Small intestine (tissue), 7 donors: ENCODE measurements at regions not wholly inside any gene's neighbourhood (a gene's known extent, or its start where the extent isn't known, plus 50 kb on each side); places are given as distances from the start of the nearest gene placed in this dataset.

Experiments
- DNase-seq, 2 donors: peaks; one replicate each; pipeline versions ENCODE4 v3.0.0 to v3.0.0-alpha.2; 2013
- FAIRE-seq: peaks from 2 replicates; lab custom pipeline; 2012; peaks lifted over from hg19 to GRCh38; lab: Jason Lieb, UNC
- H3K27ac ChIP-seq, 3 donors: one replicate each; pipeline ENCODE4 v1.5.1; 2013; ENCODE audit warnings: low read length in 2 of 3, mild to moderate bottlenecking in 2 of 3, control low read depth in 1 of 3, inconsistent platforms in 1 of 3, low read depth in 1 of 3, moderate library complexity in 1 of 3
- H3K27me3 ChIP-seq, 3 donors: one replicate each; pipeline ENCODE4 v1.6.1; 2013; ENCODE audit warnings: low read length in 3 of 3, inconsistent platforms in 1 of 3; ENCODE audit not compliant: control insufficient read depth in 3 of 3, insufficient read depth in 3 of 3
- H3K36me3 ChIP-seq, 3 donors: one replicate each; pipeline ENCODE4 v1.6.1; 2013; ENCODE audit warnings: low read length in 3 of 3, inconsistent platforms in 1 of 3, low read depth in 1 of 3, mild to moderate bottlenecking in 1 of 3, moderate library complexity in 1 of 3; ENCODE audit not compliant: control insufficient read depth in 3 of 3, insufficient read depth in 2 of 3
- H3K4me1 ChIP-seq, 3 donors: one replicate each; pipeline ENCODE4 v1.6.1; 2013; ENCODE audit warnings: low read length in 2 of 3, inconsistent platforms in 1 of 3, low read depth in 1 of 3, mild to moderate bottlenecking in 1 of 3, moderate library complexity in 1 of 3; ENCODE audit not compliant: control insufficient read depth in 3 of 3, insufficient read depth in 2 of 3
- H3K4me3 ChIP-seq, 3 donors: one replicate each; pipeline ENCODE4 v1.5.1; 2013; ENCODE audit warnings: low read length in 3 of 3, control low read depth in 1 of 3, inconsistent platforms in 1 of 3, low read depth in 1 of 3, mild to moderate bottlenecking in 1 of 3, moderate library complexity in 1 of 3
- H3K9me3 ChIP-seq, 2 donors: one replicate each; pipeline ENCODE4 v1.6.1; 2013; ENCODE audit warnings: low read depth in 1 of 2, low read length in 1 of 2; ENCODE audit not compliant: control insufficient read depth in 2 of 2, insufficient read depth in 1 of 2
- WGBS, 3 donors: extraction: QIAGEN DNeasy Blood & Tissue Kit; methylation state at CpG; one replicate each; pipeline ENCODE4 v1.1.7; 2013; 5-methylcytosine and 5-hydroxymethylcytosine counted together
- donor health status: healthy with polysubstance abuse.
- donor health status: control.
- donor health status: control.
- donor health status: Bipolar disorder and iron deficiency.
- donor health status: healthy.

DNA sequence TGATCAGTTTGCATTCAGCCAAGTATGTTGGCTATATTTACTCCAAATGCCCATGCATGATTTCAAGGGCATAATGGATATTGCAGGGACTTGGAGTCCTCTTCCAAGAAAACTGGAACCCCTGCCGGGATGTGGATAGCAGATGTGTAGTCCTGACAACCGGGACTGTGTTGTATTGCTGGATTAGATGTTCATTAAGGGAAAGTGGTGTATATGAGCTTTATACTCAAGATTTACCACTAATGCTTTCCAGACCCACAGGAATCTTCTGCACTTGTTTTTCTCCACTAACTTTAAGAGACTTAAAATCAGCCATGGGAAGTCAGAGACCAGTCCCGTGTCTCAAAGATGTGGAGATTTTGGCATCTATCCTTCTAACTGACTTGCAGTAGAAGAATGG is 770.9 kb downstream of the HDGFL1 start:
- Histone ChIP-seq H3K27me3 (no peaks in the 10 kb centered on the region), H3K9me3 (no peaks in the 10 kb centered on the region), H3K4me1 (no peaks in the 10 kb centered on the region), H3K36me3 (no peaks in the 10 kb centered on the region), H3K27ac (no peak overlapping the region), H3K4me3 (no peak overlapping the region)
- 77 to 86% (median 78%) methylated on average over 3 of the region's 3 CpGs for WGBS, 3 donors
- DNase-seq (no peak), FAIRE-seq (no peak)

DNA sequence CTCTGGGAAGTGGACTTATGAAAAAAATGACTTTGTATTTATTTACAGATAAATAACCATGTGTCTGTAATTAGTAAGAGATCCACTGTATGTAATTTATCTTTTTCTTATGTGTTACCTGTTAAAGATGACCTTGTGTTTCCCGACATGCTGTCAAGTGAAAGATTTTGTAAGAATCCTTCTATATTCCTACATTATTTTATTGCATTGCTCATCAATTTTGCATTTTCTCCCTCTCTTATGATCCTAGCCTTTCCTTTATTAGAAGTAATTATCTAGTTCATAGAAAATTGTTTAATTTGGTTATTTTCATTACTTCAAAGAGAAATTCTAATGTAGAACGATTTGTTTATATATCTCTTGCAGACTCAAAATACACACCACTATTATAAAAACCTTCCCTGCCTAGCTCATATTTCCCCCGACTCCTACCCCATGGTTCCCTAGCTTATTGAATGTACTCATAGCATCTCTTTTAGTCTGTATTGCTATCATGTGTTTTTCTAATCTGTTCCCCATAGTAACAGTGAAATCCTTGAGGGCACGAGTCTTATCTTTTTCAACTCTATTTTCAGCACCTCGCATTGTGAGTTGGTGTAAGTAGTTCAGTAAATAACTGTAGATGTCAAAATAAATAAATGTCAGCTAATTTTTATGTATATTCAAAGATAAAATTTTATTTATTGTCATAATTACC is 774.4 kb downstream of the HDGFL1 start:
- H3K27ac ChIP-seq: no peak overlapping the region
- H3K27me3 ChIP-seq: no peaks in the 10 kb centered on the region
- no peaks in the 10 kb centered on the region for H3K4me1 ChIP-seq
- no peak for DNase-seq
- WGBS, 3 donors: 74 to 79% (median 78%) methylated on average over 5 of the region's 5 CpGs
- no peaks in the 10 kb centered on the region for H3K9me3 ChIP-seq
- no peak overlapping the region for H3K4me3 ChIP-seq
- no peaks in the 10 kb centered on the region for H3K36me3 ChIP-seq
- no peak for FAIRE-seq

DNA sequence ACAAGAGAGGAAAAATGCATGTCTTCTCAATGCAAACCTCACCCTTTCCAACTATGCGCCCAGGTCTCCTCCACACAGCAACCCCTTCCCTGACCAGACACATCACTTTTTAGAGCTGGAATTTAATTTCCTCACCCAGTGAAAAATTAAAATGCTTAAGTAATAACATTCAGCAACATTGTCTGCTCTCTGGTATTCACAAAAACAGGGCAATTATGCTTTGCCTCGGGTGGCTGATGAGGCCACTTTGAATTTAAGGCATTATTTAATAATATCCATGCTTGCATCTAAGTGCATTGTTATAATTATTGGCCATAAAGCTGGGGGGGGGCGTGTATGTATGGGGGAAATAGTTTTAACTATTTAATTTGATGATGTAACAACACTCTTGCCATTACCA is 777.8 kb upstream of the NRSN1 start:
- no peaks in the 10 kb centered on the region for H3K27me3 ChIP-seq
- H3K4me1 ChIP-seq: no peaks in the 10 kb centered on the region
- H3K4me3 ChIP-seq: no peak overlapping the region
- FAIRE-seq (no peak), DNase-seq (no peak)
- H3K27ac ChIP-seq: no peak overlapping the region
- no peaks in the 10 kb centered on the region for H3K9me3 ChIP-seq
- 62 to 74% (median 71%) methylated on average over 3 of the region's 3 CpGs for WGBS, 3 donors
- no peaks in the 10 kb centered on the region for H3K36me3 ChIP-seq

DNA sequence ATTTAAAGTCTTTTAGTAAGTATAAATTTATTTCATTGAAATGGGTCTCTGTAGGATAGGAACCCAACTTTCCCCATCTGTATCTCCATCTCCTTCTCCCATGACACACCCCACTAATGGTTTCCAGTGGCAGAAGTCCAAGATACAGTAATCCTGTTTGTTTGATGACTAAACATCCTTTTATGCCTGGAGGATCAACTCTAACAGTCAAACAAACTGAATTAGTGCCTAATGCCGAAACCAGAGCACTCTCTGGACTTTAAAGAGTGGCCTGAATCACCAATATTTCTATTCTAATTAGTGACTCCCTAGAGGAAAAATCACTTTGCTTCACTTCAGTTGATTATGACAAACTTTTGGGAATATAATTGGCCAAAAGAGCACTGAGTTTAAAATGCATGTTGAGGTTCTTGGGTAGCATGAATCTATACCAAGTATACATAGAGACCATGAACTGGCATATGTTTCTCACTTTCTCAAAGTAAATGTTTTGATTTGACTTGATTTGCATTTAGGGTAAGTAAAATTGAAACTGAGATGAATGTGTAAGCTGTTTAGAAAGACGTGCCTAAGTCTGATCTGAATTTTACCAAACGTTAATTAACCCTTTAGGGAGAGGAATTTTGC is 776.4 kb upstream of the NRSN1 start:
- 12 to 38% (median 16%) methylated on average over 3 of the region's 3 CpGs for WGBS, 3 donors
- no peak for FAIRE-seq
- Histone ChIP-seq H3K27me3 (no peaks in the 10 kb centered on the region), H3K36me3 (no peaks in the 10 kb centered on the region), H3K4me1 (no peaks in the 10 kb centered on the region), H3K4me3 (no peak overlapping the region), H3K27ac (no peak overlapping the region), H3K9me3 (no peaks in the 10 kb centered on the region)
- DNase-seq: peak in 1 of 2 donors; percentile 3

DNA sequence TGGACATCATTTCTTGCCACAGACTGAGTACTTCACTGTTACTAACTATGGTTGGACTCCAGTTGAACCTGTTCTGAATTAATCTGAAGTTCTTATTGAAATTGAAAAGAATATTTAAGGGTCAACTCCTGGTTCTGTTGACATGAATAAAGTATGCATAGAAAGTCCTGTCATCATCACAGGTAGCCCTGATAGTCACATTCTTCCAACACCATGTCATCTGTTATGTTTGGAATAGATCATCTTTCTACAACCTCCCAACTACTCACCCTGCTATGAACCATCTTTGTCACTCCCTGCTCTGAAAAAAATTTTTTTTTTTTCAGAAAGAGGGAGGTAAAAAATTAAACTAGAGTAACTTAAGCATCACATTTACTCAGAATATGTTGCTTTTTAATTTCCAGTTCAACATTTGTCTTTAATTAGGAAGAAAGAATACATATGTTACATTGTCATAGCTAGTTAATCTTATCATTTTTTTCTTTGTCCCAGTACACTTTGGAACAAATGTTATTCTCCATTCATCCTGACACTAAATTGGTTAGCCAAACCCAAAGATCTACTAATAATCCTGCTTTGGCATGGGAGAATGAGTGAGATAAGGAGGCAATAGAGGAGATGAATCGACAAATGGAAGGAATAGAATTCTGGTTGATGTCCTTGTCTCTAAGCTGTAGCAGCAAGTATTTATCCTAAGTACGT is 775.1 kb upstream of the NRSN1 start:
- DNase-seq (no peak), FAIRE-seq (no peak)
- no peak overlapping the region for H3K4me3 ChIP-seq
- no peaks in the 10 kb centered on the region for H3K27me3 ChIP-seq
- WGBS, 3 donors: 58 to 81% (median 66%) methylated on average over 2 of the region's 2 CpGs
- H3K9me3 ChIP-seq: no peaks in the 10 kb centered on the region
- H3K36me3 ChIP-seq: no peaks in the 10 kb centered on the region
- H3K4me1 ChIP-seq: no peaks in the 10 kb centered on the region
- H3K27ac ChIP-seq: no peak overlapping the region

DNA sequence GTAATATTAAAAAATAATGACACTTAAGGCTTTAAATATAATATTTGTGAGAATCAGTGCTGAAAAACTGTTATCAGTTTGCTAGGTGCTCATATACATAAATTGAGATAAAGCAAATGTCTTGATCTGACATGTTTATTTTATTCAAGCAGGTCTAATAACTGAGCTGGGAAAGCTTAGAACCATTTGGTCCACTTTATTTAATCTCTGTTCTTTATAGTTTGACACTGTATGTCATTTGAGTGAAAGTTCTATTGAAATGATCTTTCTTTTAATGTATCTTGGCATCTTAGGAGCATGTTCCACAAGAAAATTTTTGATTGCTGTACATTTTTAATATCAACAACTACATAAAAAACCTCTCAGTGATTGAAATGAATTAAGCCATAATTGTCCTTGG is 772.0 kb upstream of the NRSN1 start:
- H3K4me1 ChIP-seq: no peaks in the 10 kb centered on the region
- DNase-seq: no peak
- no peaks in the 10 kb centered on the region for H3K36me3 ChIP-seq
- no peak overlapping the region for H3K4me3 ChIP-seq
- H3K27me3 ChIP-seq: no peaks in the 10 kb centered on the region
- FAIRE-seq: no peak
- H3K27ac ChIP-seq: no peak overlapping the region
- no peaks in the 10 kb centered on the region for H3K9me3 ChIP-seq

DNA sequence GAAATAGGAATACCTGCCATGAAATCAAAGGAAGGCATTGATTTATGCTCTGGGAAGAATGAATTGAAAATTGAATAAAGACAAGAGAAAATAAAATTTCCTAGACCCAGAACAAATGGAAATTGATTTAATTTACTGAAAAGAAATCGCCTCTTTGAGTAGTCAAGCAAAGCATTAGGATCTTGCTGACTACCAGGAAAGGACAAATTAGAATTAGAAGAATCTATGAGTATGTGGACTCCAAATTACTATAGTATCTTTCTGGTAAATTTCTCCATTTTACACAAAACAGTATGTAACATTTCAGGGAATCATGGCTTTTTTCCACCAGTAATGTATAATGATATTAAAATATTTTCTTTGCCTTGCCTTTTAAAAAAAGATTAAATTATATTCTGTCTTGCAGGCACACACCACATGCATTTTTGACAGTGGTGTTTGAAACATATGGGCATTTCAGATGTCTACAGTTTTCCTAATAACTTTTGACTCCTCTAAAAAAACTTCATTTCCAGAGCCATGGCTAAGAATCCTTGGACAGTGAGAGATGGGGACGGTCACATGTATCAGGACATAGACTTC is 768.7 kb upstream of the NRSN1 start:
- DNase-seq (no peak), FAIRE-seq (no peak)
- Histone ChIP-seq H3K9me3 (no peaks in the 10 kb centered on the region), H3K4me1 (no peaks in the 10 kb centered on the region), H3K36me3 (no peaks in the 10 kb centered on the region), H3K27me3 (no peaks in the 10 kb centered on the region), H3K27ac (no peak overlapping the region), H3K4me3 (no peak overlapping the region)
- 35 to 39% (median 38%) methylated on average over 2 of the region's 2 CpGs for WGBS, 3 donors

DNA sequence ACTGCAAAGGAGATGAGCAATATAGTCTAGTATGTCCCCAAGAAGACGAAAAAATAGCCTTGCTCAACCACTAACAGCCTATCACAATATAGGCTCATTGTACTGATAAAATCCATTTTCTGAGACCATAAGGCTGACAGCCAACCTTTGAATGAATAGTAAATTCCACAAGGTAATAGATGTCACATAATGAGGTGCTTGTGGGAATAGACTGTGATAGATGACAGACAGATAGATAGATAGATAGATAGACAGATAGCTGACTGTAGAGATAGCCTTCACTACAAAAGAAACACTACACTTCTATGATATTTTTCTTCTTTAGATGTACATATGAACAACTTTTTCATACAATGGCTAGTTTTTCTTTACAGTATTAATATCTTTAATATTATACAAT is 760.3 kb upstream of the NRSN1 start:
- Histone ChIP-seq H3K4me3 (no peak overlapping the region), H3K4me1 (no peaks in the 10 kb centered on the region), H3K9me3 (peaks cover 0 to 4% of the 10 kb centered on the region in 2 donors), H3K36me3 (no peaks in the 10 kb centered on the region), H3K27ac (no peak overlapping the region), H3K27me3 (no peaks in the 10 kb centered on the region)
- 63 to 83% (median 79%) methylated on average over 1 of the region's 1 CpG for WGBS, 3 donors
- FAIRE-seq (no peak), DNase-seq (no peak)
